Suppressor macrophage treated with lipopolysaccharide for 4 hours (primary cell): ENCODE measurements at regions not wholly inside any gene's neighbourhood (a gene's known extent, or its start where the extent isn't known, plus 50 kb on each side); places are given as distances from the start of the nearest gene placed in this dataset.
A peak's percentile ranks its signal among the peaks of the same experiment; 100 is the strongest.
"Not testable (repeated sequence)": the region's sequence is repeated elsewhere in the genome, so short reads cannot be mapped to it uniquely, and the experiment has no call there.

Experiments used
- DNase-seq: peaks from one replicate; pipeline ENCODE4 v3.0.0-alpha.2; 2020

DNA sequence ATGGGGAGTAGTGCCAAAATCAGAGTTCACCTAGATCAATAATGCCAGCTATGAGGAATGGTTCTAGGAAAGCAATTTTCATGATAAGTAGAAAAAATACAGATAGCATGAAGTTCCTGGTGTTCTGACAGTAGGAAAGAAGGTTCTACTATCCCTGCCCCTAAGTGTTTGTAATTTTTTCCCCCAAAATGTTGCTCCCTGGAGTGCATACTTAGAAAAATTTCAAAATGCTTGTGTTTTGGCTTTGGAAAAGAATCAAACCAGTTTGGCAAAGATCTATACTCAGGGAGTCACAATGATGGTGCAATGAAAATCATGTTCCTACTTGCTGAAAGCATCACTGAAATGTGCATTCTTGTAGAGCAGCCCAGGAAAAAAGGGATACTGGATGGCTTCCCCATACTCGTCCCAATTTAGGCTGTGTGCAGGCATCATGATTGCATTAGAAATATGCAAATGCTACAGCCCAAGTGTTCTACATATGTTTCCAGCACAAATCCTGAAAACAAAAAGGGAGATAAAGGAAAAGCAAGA lies 74.7 kb downstream of the LPAR4 start:
- DNase-seq: no peak

DNA sequence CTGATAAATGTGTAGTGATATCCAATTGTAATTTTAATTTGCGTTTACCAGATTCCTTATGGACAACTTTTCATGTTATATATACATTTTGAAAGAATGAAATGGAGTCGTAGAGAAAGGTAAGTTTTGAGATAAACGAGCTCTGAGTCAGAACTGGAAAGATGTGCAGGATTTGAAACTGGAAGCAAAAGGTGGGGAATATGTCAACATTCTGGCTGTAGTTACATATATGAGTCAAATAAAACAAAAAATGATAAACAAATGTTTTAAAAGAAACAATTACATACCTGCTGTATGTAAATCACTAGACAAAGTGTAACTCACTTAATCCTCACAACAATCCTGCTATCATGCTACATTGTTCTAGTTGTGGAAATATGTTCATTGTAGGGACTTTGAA lies 84.0 kb downstream of the LPAR4 start:
- DNase-seq: no peak

DNA sequence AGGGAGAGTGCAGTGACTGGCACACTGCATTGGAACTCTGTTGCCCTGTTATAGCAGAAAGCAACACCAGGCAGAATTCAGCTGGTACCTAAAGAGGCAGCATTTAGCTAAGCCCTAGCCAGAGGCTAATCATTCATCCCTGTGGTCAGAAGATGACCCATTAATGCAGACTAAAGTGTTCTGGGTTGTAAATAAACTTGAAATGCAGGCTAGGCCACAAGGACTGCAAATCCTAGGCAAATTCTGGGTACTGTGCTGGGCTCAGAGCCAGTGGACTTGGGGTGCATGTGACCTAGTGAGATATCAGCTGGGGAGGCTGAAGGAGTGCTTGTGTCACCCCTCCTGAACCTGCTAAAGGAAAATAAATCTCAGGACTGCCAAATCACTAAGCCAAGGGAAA lies 91.2 kb downstream of the LPAR4 start:
- no peak for DNase-seq

- DNase-seq: no peak
Measured at GRCh38 chrX:78839711-78840110, 92.2 kb downstream of the LPAR4 start.

DNA sequence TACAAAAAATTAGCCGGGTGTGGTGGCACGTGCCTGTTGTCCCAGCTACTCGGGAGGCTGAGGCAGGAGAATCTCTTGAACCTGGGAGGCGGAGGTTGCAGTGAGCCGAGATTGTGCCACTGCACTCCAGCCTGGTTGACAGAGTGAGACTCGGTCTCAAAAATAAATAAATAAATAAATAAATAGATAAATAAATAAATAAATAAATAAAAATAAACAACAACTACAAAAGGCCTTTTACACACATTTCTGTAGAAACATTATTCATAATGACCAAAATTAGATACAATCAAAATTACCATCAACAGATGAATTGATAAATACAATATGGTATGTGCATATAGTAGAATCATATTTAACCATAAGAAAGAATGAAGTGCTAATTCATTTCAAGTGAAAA lies 96.7 kb downstream of the LPAR4 start:
- not testable (repeated sequence) for DNase-seq

GRCh38 chrX:78881248-78881647 lies 63.9 kb upstream of the P2RY10 start:
- not testable (repeated sequence) for DNase-seq

GRCh38 chrX:78886550-78886949 lies 58.6 kb upstream of the P2RY10 start:
- peak; percentile 4 for DNase-seq
